ENCODE measurements at regions not wholly inside any gene's neighbourhood (a gene's known extent, or its start where the extent isn't known, plus 50 kb on each side); places are given as distances from the start of the nearest gene placed in this dataset.

DNA sequence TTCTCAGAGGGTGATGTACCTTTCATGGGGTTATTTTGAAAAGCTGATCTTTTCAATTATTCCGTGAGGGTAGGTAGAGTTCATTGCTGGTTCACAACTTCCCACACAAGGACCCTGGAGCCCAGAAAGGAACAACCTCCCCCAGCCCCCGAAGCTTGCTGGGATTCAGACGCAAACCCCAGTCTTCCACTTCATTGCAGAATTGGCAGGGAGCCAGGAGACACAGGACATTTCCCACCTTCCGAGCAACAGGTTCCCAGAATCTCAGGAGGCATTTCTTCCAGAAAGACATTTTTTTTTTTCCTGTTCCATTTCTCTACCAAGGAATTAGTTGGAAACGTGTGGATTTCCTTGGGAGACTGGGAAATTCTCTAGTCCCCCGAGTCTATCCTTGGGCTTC is 106.1 kb downstream of the GP2 start:
- TF ChIP-seq EZH2phosphoT487 (IDR thresholded peaks at IDR 0.05; ENCODE audit: low read depth, severe bottlenecking, unreplicated experiment), result no peak
- TF ChIP-seq, protein P1, sequence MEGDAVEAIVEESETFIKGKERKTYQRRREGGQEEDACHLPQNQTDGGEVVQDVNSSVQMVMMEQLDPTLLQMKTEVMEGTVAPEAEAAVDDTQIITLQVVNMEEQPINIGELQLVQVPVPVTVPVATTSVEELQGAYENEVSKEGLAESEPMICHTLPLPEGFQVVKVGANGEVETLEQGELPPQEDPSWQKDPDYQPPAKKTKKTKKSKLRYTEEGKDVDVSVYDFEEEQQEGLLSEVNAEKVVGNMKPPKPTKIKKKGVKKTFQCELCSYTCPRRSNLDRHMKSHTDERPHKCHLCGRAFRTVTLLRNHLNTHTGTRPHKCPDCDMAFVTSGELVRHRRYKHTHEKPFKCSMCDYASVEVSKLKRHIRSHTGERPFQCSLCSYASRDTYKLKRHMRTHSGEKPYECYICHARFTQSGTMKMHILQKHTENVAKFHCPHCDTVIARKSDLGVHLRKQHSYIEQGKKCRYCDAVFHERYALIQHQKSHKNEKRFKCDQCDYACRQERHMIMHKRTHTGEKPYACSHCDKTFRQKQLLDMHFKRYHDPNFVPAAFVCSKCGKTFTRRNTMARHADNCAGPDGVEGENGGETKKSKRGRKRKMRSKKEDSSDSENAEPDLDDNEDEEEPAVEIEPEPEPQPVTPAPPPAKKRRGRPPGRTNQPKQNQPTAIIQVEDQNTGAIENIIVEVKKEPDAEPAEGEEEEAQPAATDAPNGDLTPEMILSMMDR (IDR thresholded peaks at IDR 0.05; ENCODE audit: poor library complexity), result no peak

All from hepatocyte (in vitro differentiated cells).